Parathyroid adenoma (tissue), 2 donors: ENCODE measurements at regions not wholly inside any gene's neighbourhood (a gene's known extent, or its start where the extent isn't known, plus 50 kb on each side); places are given as distances from the start of the nearest gene placed in this dataset.
"Not testable (repeated sequence)": the region's sequence is repeated elsewhere in the genome, so short reads cannot be mapped to it uniquely, and the experiment has no call there.

Source experiments
- H2AFZ ChIP-seq: fragments of 300-600 bp; sonication (generic); one replicate; pipeline ENCODE4 v1.7.0; 2017; ENCODE audit warnings: antibody characterized with exemption, mild to moderate bottlenecking
- H3K27ac ChIP-seq: fragments of 300-600 bp; sonication (generic); one replicate; pipeline ENCODE4 v1.7.0; 2017
- H3K27me3 ChIP-seq: fragments of 300-600 bp; sonication (generic); one replicate; pipeline ENCODE4 v1.7.0; 2017; ENCODE audit warnings: low read length; ENCODE audit not compliant: control insufficient read depth, insufficient read depth
- H3K36me3 ChIP-seq: fragments of 300-600 bp; sonication (generic); one replicate; pipeline ENCODE4 v1.7.0; 2017; ENCODE audit warnings: low read length; ENCODE audit not compliant: control insufficient read depth, insufficient read depth
- H3K4me1 ChIP-seq: fragments of 300-600 bp; sonication (generic); one replicate; pipeline ENCODE4 v1.7.0; 2017; ENCODE audit warnings: control low read depth
- H3K4me2 ChIP-seq: fragments of 300-600 bp; sonication (generic); one replicate; pipeline ENCODE4 v1.7.0; 2017; ENCODE audit warnings: low read length
- H3K4me3 ChIP-seq: fragments of 300-600 bp; sonication (generic); one replicate; pipeline ENCODE4 v1.7.0; 2017; ENCODE audit warnings: low read depth, low read length
- H3K79me2 ChIP-seq: fragments of 300-600 bp; sonication (generic); one replicate; pipeline ENCODE4 v1.7.0; 2017; ENCODE audit warnings: control low read depth
- H3K9ac ChIP-seq: fragments of 300-600 bp; sonication (generic); one replicate; pipeline ENCODE4 v1.7.0; 2017; ENCODE audit warnings: mild to moderate bottlenecking
- H3K9me3 ChIP-seq: fragments of 300-600 bp; sonication (generic); one replicate; pipeline ENCODE4 v1.7.0; 2017; ENCODE audit warnings: low read length; ENCODE audit not compliant: control insufficient read depth
- TF ChIP-seq, protein P1 (sequence below): fragments of 300-600 bp; sonication (generic); IDR thresholded peaks from one replicate; pipeline ENCODE4 v1.7.0; 2017; ENCODE audit warnings: antibody characterized with exemption, mild to moderate bottlenecking
- donor health status: primary hyperparathyroidism.

DNA sequence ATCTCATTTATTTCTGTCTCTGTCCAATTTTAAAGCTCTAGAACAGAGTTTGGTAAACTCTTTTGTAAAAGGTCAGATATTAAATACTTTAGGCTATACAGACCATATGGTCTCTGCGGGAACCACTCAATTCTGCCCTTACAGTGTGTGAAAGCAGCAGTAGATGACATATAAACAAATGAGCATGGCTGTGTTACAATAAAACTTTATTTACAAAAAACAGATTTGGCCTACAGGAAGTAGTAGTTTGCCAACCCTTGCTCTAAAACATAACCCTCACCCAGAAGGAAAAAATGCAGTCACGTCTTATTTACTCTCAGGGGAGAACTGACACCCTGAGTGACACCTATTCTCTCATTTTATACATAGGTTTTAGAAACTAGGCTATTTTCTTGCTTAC is 220.4 kb downstream of the DEPDC1B start:
- no peaks in the 10 kb centered on the region for H3K36me3 ChIP-seq
- no peak overlapping the region for H2AFZ ChIP-seq
- H3K4me2 ChIP-seq = no peak overlapping the region
- H3K9ac ChIP-seq = no peak overlapping the region
- no peak overlapping the region for H3K4me3 ChIP-seq
- no peaks in the 10 kb centered on the region for H3K27me3 ChIP-seq
- no peaks in the 10 kb centered on the region for H3K4me1 ChIP-seq
- TF ChIP-seq, protein P1, sequence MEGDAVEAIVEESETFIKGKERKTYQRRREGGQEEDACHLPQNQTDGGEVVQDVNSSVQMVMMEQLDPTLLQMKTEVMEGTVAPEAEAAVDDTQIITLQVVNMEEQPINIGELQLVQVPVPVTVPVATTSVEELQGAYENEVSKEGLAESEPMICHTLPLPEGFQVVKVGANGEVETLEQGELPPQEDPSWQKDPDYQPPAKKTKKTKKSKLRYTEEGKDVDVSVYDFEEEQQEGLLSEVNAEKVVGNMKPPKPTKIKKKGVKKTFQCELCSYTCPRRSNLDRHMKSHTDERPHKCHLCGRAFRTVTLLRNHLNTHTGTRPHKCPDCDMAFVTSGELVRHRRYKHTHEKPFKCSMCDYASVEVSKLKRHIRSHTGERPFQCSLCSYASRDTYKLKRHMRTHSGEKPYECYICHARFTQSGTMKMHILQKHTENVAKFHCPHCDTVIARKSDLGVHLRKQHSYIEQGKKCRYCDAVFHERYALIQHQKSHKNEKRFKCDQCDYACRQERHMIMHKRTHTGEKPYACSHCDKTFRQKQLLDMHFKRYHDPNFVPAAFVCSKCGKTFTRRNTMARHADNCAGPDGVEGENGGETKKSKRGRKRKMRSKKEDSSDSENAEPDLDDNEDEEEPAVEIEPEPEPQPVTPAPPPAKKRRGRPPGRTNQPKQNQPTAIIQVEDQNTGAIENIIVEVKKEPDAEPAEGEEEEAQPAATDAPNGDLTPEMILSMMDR = no peak
- H3K27ac ChIP-seq = no peak overlapping the region
- H3K9me3 ChIP-seq = no peaks in the 10 kb centered on the region
- no peaks in the 10 kb centered on the region for H3K79me2 ChIP-seq

DNA sequence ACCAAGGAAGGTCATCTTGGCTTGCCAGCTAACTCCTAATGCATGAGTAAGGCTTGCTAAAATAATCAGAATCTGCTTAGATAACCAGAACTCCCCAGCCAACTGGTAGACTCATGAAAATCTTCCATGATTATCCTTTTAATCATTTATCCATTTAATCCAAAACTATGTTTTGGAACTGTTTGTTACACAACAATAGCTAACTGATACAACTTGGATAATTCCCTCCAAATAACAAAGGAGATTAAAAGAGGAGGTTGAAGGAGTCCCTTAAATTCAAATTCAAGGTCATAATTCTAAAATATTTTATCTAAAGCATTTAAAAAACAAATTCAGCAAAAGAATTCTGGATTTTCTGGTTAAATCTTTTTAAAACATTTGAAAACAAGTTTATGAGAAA is 222.1 kb downstream of the DEPDC1B start:
- H3K36me3 ChIP-seq = no peaks in the 10 kb centered on the region
- H3K27ac ChIP-seq = no peak overlapping the region
- no peak overlapping the region for H2AFZ ChIP-seq
- H3K9ac ChIP-seq = no peak overlapping the region
- H3K4me1 ChIP-seq = no peaks in the 10 kb centered on the region
- H3K79me2 ChIP-seq = no peaks in the 10 kb centered on the region
- no peaks in the 10 kb centered on the region for H3K9me3 ChIP-seq
- TF ChIP-seq, protein P1 = no peak
- no peak overlapping the region for H3K4me2 ChIP-seq
- H3K4me3 ChIP-seq = no peak overlapping the region
- H3K27me3 ChIP-seq = no peaks in the 10 kb centered on the region

DNA sequence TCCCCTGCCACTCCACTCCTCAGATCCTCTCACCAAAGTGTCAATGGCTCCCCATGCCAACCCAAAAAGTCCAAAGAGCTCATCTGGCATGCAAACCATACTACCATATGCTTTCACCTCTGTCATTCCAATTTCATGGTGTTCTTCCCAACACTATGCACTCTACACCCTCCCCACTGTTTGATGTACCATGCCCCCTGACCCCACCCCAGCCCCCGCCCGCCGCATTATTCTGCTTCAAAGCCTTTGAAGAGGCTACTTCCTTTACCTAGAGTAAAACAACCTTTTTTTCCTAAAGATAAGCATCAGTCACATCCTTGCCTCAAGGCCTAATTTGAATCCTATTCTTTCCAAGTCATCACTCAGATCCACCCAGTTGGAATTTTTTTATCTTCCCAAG is 226.3 kb downstream of the DEPDC1B start:
- H3K27me3 ChIP-seq = no peaks in the 10 kb centered on the region
- H3K4me3 ChIP-seq = no peak overlapping the region
- no peaks in the 10 kb centered on the region for H3K36me3 ChIP-seq
- no peaks in the 10 kb centered on the region for H3K4me1 ChIP-seq
- H2AFZ ChIP-seq = no peak overlapping the region
- H3K79me2 ChIP-seq = no peaks in the 10 kb centered on the region
- no peak overlapping the region for H3K9ac ChIP-seq
- no peaks in the 10 kb centered on the region for H3K9me3 ChIP-seq
- TF ChIP-seq, protein P1 = no peak
- no peak overlapping the region for H3K27ac ChIP-seq
- no peak overlapping the region for H3K4me2 ChIP-seq

DNA sequence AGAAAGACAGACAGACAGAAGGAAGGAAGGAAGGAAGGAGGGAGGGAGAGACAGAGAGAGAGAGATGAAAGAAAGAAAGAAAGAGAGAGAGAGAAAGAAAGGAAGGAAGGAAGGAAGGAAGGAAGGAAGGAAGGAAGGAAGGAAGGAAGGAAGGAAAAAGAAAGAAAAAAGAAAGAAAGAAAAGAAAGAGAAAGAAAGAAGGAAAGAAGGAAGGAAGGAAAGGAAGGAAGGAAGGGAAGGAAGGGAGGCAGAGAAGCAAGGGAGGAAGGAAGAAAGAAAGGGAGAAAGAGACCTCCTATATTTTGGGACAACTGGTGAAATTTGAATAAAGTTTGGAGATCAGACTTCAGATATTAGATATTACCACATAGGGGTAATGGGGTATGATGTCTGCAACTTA is 226.9 kb downstream of the DEPDC1B start:
- not testable (repeated sequence) for H3K4me1 ChIP-seq, H3K27ac ChIP-seq

DNA sequence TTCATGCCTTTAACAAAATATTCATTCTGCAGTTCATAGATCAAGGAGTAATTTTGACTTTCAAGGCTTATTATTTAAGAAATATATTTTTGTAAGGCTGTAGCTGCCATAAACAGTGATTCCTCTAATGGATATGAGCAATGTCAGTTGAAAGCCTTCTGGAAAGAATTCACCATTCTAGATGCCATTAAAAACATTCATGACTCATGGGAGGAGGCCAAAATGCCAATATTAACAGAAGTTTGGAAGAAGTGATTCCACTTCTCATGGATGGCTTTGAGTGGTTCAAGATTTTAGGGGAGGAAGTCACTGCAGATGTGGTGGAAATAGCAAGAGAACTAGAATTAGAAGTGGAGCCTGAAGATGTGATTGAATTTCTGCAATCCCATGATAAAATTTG is 229.1 kb downstream of the DEPDC1B start:
- Histone ChIP-seq H3K4me2 (no peak overlapping the region), H3K4me1 (no peaks in the 10 kb centered on the region), H3K79me2 (no peaks in the 10 kb centered on the region), H3K9ac (no peak overlapping the region), H3K27me3 (no peaks in the 10 kb centered on the region), H3K4me3 (no peak overlapping the region), H2AFZ (no peak overlapping the region), H3K27ac (no peak overlapping the region), H3K36me3 (no peaks in the 10 kb centered on the region), H3K9me3 (no peaks in the 10 kb centered on the region)
- TF ChIP-seq, protein P1 = no peak

More for the DNA sequence above, 226.9 kb downstream of the DEPDC1B start:
- not testable (repeated sequence) for H3K9me3 ChIP-seq, H2AFZ ChIP-seq, H3K36me3 ChIP-seq, H3K27me3 ChIP-seq, H3K4me3 ChIP-seq, H3K9ac ChIP-seq, H3K4me2 ChIP-seq, H3K79me2 ChIP-seq
